NCI-H510A (cell line): ENCODE measurements at regions not wholly inside any gene's neighbourhood (a gene's known extent, or its start where the extent isn't known, plus 50 kb on each side); places are given as distances from the start of the nearest gene placed in this dataset.

Experiments used
- DNase-seq: peaks from one replicate; lab custom pipeline; 2025; lab: John Stamatoyannopoulos, UW

- DNase-seq, result no peak
Observed at GRCh38 chr22:48138855-48139254, 1376.4 kb downstream of the TBC1D22A start.

GRCh38 chr22:48138427-48138826 lies 1376.0 kb downstream of the TBC1D22A start:
- DNase-seq, result no peak

GRCh38 chr22:48137640-48138039 lies 1375.2 kb downstream of the TBC1D22A start:
- DNase-seq, result peak; percentile 17

GRCh38 chr22:48135592-48135991 lies 1373.1 kb downstream of the TBC1D22A start:
- DNase-seq, result no peak

- DNase-seq, result no peak
Observed at GRCh38 chr22:48125416-48125815, 1363.0 kb downstream of the TBC1D22A start.

GRCh38 chr22:48121984-48122383 lies 1359.5 kb downstream of the TBC1D22A start:
- no peak for DNase-seq

- DNase-seq, result no peak
Observed at GRCh38 chr22:48118654-48119053, 1356.2 kb downstream of the TBC1D22A start.

- no peak for DNase-seq
Observed at GRCh38 chr22:48116871-48117270, 1354.4 kb downstream of the TBC1D22A start.

- no peak for DNase-seq
Observed at GRCh38 chr22:48112687-48113521, 1350.5 kb downstream of the TBC1D22A start.

GRCh38 chr22:48106715-48107259 lies 1344.3 kb downstream of the TBC1D22A start:
- no peak for DNase-seq

- no peak for DNase-seq
Observed at GRCh38 chr22:48106215-48106614, 1343.8 kb downstream of the TBC1D22A start.

- DNase-seq, result no peak
Observed at GRCh38 chr22:48105259-48105658, 1342.8 kb downstream of the TBC1D22A start.

- DNase-seq, result no peak
Observed at GRCh38 chr22:48104766-48105165, 1342.3 kb downstream of the TBC1D22A start.

- DNase-seq, result no peak
Observed at GRCh38 chr22:48104102-48104738, 1341.8 kb downstream of the TBC1D22A start.

GRCh38 chr22:48103126-48103875 lies 1340.9 kb downstream of the TBC1D22A start:
- no peak for DNase-seq

- no peak for DNase-seq
Observed at GRCh38 chr22:48102581-48102980, 1340.1 kb downstream of the TBC1D22A start.

GRCh38 chr22:48101704-48102103 lies 1339.3 kb downstream of the TBC1D22A start:
- no peak for DNase-seq

GRCh38 chr22:48100685-48101417 lies 1338.4 kb downstream of the TBC1D22A start:
- DNase-seq, result no peak

GRCh38 chr22:48099671-48100070 lies 1337.2 kb downstream of the TBC1D22A start:
- no peak for DNase-seq

GRCh38 chr22:48099251-48099650 lies 1336.8 kb downstream of the TBC1D22A start:
- no peak for DNase-seq

GRCh38 chr22:48098921-48099245 lies 1336.4 kb downstream of the TBC1D22A start:
- DNase-seq, result no peak
